A673 (cell line): ENCODE measurements at regions not wholly inside any gene's neighbourhood (a gene's known extent, or its start where the extent isn't known, plus 50 kb on each side); places are given as distances from the start of the nearest gene placed in this dataset.

Experiments used
- CTCF ChIP-seq: fragments of 300-800, 200-600 bp; sonication (generic); conservative IDR thresholded peaks from 2 replicates; pipeline ENCODE4 v1.5.1; 2017; ENCODE audit warnings: low read depth, mild to moderate bottlenecking, antibody characterized with exemption, low read length, moderate library complexity, mixed read lengths
- EZH2 ChIP-seq: fragments of 200-600 bp; sonication (generic); IDR thresholded peaks from 2 replicates; pipeline ENCODE4 v1.6.1; 2017; ENCODE audit warnings: borderline replicate concordance, low read depth, mild to moderate bottlenecking, mixed read lengths, antibody characterized with exemption, low read length; ENCODE audit not compliant: poor library complexity, severe bottlenecking

DNA sequence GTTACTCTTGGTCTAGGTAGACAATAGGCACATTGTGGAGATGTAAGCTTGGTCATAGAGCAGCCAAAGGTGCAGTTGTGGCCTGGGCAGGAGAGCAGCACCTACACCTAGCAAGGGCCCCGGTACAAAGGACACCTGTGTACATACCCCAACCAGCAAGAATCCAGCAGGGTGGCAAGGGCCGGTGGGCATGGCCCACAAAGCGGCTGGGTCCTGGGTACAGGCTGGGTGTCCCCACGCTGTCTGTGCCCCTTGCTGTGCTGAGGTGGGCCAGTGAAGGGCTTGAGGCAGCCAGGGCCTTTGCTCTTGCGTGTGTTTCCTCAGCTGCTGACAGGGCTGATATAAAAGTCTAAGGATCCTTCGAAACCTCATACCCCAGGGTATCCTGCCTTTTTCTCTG, 501.8 kb downstream of the EIPR1 start:
- TF ChIP-seq CTCF: no peak
- no peak for TF ChIP-seq EZH2
